Fibroblast of skin of right quadriceps (primary cell): ENCODE measurements at regions not wholly inside any gene's neighbourhood (a gene's known extent, or its start where the extent isn't known, plus 50 kb on each side); places are given as distances from the start of the nearest gene placed in this dataset.
A peak's percentile ranks its signal among the peaks of the same experiment; 100 is the strongest.

Source experiments
- DNase-seq: peaks from one replicate; pipeline ENCODE4 v3.0.0-alpha.2; 2013

GRCh38 chr12:16949871-16950667 lies 344.1 kb upstream of the LMO3 start:
- DNase-seq = no peak

GRCh38 chr12:16949371-16949770 lies 343.4 kb upstream of the LMO3 start:
- DNase-seq = no peak

- no peak for DNase-seq
Observed at GRCh38 chr12:16946704-16947103, 340.7 kb upstream of the LMO3 start.

- DNase-seq = peak; percentile 24
Observed at GRCh38 chr12:16939871-16940306, 333.9 kb upstream of the LMO3 start.

GRCh38 chr12:16927259-16927658 lies 321.3 kb upstream of the LMO3 start:
- no peak for DNase-seq

- DNase-seq = no peak
Observed at GRCh38 chr12:16920451-16920850, 314.5 kb upstream of the LMO3 start.

- DNase-seq = no peak
Observed at GRCh38 chr12:16919551-16919950, 313.6 kb upstream of the LMO3 start.

GRCh38 chr12:16914853-16915252 lies 308.9 kb upstream of the LMO3 start:
- DNase-seq = no peak

GRCh38 chr12:16913832-16914490 lies 308.0 kb upstream of the LMO3 start:
- DNase-seq = no peak

GRCh38 chr12:16901946-16902345 lies 296.0 kb upstream of the LMO3 start:
- no peak for DNase-seq

- DNase-seq = no peak
Observed at GRCh38 chr12:16893426-16893825, 287.5 kb upstream of the LMO3 start.

GRCh38 chr12:16891673-16892072 lies 285.7 kb upstream of the LMO3 start:
- no peak for DNase-seq

- DNase-seq = no peak
Observed at GRCh38 chr12:16884819-16885218, 278.9 kb upstream of the LMO3 start.

GRCh38 chr12:16884056-16884455 lies 278.1 kb upstream of the LMO3 start:
- no peak for DNase-seq

GRCh38 chr12:16881986-16882570 lies 276.1 kb upstream of the LMO3 start:
- DNase-seq = no peak

- DNase-seq = no peak
Observed at GRCh38 chr12:16880864-16881285, 274.9 kb upstream of the LMO3 start.

GRCh38 chr12:16870845-16871244 lies 264.9 kb upstream of the LMO3 start:
- DNase-seq = no peak

- DNase-seq = no peak
Observed at GRCh38 chr12:16863742-16864141, 257.8 kb upstream of the LMO3 start.

GRCh38 chr12:16857456-16857923 lies 251.5 kb upstream of the LMO3 start:
- no peak for DNase-seq

- DNase-seq = no peak
Observed at GRCh38 chr12:16854465-16854864, 248.5 kb upstream of the LMO3 start.

GRCh38 chr12:16849473-16849872 lies 243.5 kb upstream of the LMO3 start:
- no peak for DNase-seq

GRCh38 chr12:16844875-16845274 lies 238.9 kb upstream of the LMO3 start:
- DNase-seq = no peak

GRCh38 chr12:16833376-16834015 lies 227.5 kb upstream of the LMO3 start:
- no peak for DNase-seq
